CD14-positive monocyte (primary cell): ENCODE measurements at regions not wholly inside any gene's neighbourhood (a gene's known extent, or its start where the extent isn't known, plus 50 kb on each side); places are given as distances from the start of the nearest gene placed in this dataset.
"Not testable (repeated sequence)": the region's sequence is repeated elsewhere in the genome, so short reads cannot be mapped to it uniquely, and the experiment has no call there.

Source experiments
- DNase-seq, 3 donors: peaks; one replicate each; pipeline ENCODE4 v3.0.0-alpha.2; 2011 to 2022
- H2AFZ ChIP-seq: 2 replicates; pipeline ENCODE4 v1.6.0; 2012; ENCODE audit warnings: mild to moderate bottlenecking, low read depth, low read length, inconsistent platforms; ENCODE audit not compliant: insufficient read depth, poor library complexity, severe bottlenecking
- H3K27ac ChIP-seq, 2 donors: 1 replicate in 1 of 2; 2 replicates in 1 of 2; pipeline ENCODE4 v1.5.1; 2012 to 2013; ENCODE audit warnings: low read length in 2 of 2, control low read depth in 1 of 2, inconsistent platforms in 1 of 2, low read depth in 1 of 2, mild to moderate bottlenecking in 1 of 2
- H3K27me3 ChIP-seq, 2 donors: one replicate each; pipeline versions ENCODE4 v1.6.0 to v1.6.1; 2011 to 2013; ENCODE audit warnings: low read length in 2 of 2; ENCODE audit not compliant: control insufficient read depth in 2 of 2, insufficient read depth in 2 of 2
- H3K36me3 ChIP-seq, 2 donors: replicated peaks in 1 of 2; 1 replicate in 1 of 2; 2 replicates in 1 of 2; pipeline versions ENCODE4 v1.5.1 to v1.6.1; 2012 to 2013; ENCODE audit warnings: low read length in 2 of 2, control low read depth in 1 of 2, inconsistent platforms in 1 of 2, mild to moderate bottlenecking in 1 of 2; ENCODE audit not compliant: insufficient read depth in 2 of 2, control insufficient read depth in 1 of 2
- H3K4me1 ChIP-seq, 2 donors: 1 replicate in 1 of 2; 2 replicates in 1 of 2; pipeline versions ENCODE4 v1.5.1 to v1.6.1; 2012 to 2013; ENCODE audit warnings: low read length in 2 of 2, control low read depth in 1 of 2, inconsistent platforms in 1 of 2, mild to moderate bottlenecking in 1 of 2, moderate library complexity in 1 of 2; ENCODE audit not compliant: insufficient read depth in 2 of 2, control insufficient read depth in 1 of 2
- H3K4me2 ChIP-seq: replicated peaks from 2 replicates; pipeline ENCODE3; 2012; ENCODE audit warnings: low read length, moderate library complexity, mild to moderate bottlenecking; ENCODE audit not compliant: poor library complexity, severe bottlenecking; ENCODE audit errors: extremely low read depth
- H3K4me3 ChIP-seq, 3 experiments: fragments of 200-600 bp in 1 of 3; sonication (generic) in 1 of 3; replicated peaks in 1 of 3; 1 replicate in 2 of 3; 2 replicates in 1 of 3; pipeline ENCODE4 v1.5.1; 2011 to 2013; ENCODE audit warnings: low read length in 3 of 3, mild to moderate bottlenecking in 3 of 3, control low read depth in 2 of 3, low read depth in 2 of 3, inconsistent platforms in 1 of 3, moderate library complexity in 1 of 3
- H3K79me2 ChIP-seq: 2 replicates; pipeline ENCODE4 v1.6.0; 2012; ENCODE audit warnings: mild to moderate bottlenecking, control low read depth, inconsistent platforms, low read length, moderate library complexity; ENCODE audit not compliant: insufficient read depth
- H3K9ac ChIP-seq: 2 replicates; pipeline ENCODE4 v1.6.0; 2017; ENCODE audit warnings: low read length, mild to moderate bottlenecking; ENCODE audit not compliant: insufficient read depth, poor library complexity, severe bottlenecking
- H3K9me3 ChIP-seq, 2 donors: replicated peaks in 1 of 2; 1 replicate in 1 of 2; 2 replicates in 1 of 2; pipeline versions ENCODE4 v1.5.1 to v1.6.1; 2012 to 2013; ENCODE audit warnings: low read length in 2 of 2, control low read depth in 1 of 2; ENCODE audit not compliant: control insufficient read depth in 1 of 2, insufficient read depth in 1 of 2
- H4K20me1 ChIP-seq: 2 replicates; pipeline ENCODE4 v1.6.0; 2012; ENCODE audit warnings: mild to moderate bottlenecking, low read length, control low read depth, moderate library complexity; ENCODE audit not compliant: insufficient read depth
- H3K27ac Mint-ChIP-seq, 7 donors: one replicate each; pipeline ENCODE4 v1.8.0; 2020; ENCODE audit warnings: mild to moderate bottlenecking in 7 of 7, mixed read lengths in 7 of 7, moderate library complexity in 6 of 7, inconsistent platforms in 2 of 7
- H3K27me3 Mint-ChIP-seq, 3 donors: one replicate each; pipeline ENCODE4 v1.8.0; 2021 to 2022; ENCODE audit warnings: low read depth in 3 of 3, mild to moderate bottlenecking in 3 of 3, mixed read lengths in 3 of 3, moderate library complexity in 3 of 3, inconsistent platforms in 1 of 3
- H3K36me3 Mint-ChIP-seq, 2 donors: one replicate each; pipeline ENCODE4 v1.8.0; 2020; ENCODE audit warnings: mixed read lengths in 2 of 2, inconsistent platforms in 1 of 2, mild to moderate bottlenecking in 1 of 2
- H3K4me1 Mint-ChIP-seq: one replicate; pipeline ENCODE4 v1.8.0; 2020; ENCODE audit warnings: mild to moderate bottlenecking, mixed read lengths
- H3K4me3 Mint-ChIP-seq, 2 donors: one replicate each; pipeline ENCODE4 v1.8.0; 2020; ENCODE audit warnings: mild to moderate bottlenecking in 2 of 2, mixed read lengths in 2 of 2, moderate library complexity in 1 of 2
- H3K9me3 Mint-ChIP-seq, 7 donors: one replicate each; pipeline ENCODE4 v1.8.0; 2020 to 2022; ENCODE audit warnings: mixed read lengths in 7 of 7, mild to moderate bottlenecking in 6 of 7, moderate library complexity in 6 of 7, inconsistent platforms in 2 of 7
- WGBS: methylation state at CpG from one replicate; pipeline ENCODE4 v1.1.5; 2013; ENCODE audit warnings: missing lambda C conversion rate; ENCODE audit not compliant: insufficient coverage; 5-methylcytosine and 5-hydroxymethylcytosine counted together
- intact Hi-C, 2 donors: fragments of 100-400 bp; cut with micrococcal nuclease; formaldehyde crosslinking; loops; one replicate each; pipeline versions ENCODE4 v1.15.0 to v1.15.1; 2023
- TF ChIP-seq, protein P1 (sequence below): fragments of 200-600 bp; IDR thresholded peaks from one replicate; pipeline ENCODE4 v1.8.0; 2022; ENCODE audit warnings: antibody characterized with exemption, mild to moderate bottlenecking

DNA sequence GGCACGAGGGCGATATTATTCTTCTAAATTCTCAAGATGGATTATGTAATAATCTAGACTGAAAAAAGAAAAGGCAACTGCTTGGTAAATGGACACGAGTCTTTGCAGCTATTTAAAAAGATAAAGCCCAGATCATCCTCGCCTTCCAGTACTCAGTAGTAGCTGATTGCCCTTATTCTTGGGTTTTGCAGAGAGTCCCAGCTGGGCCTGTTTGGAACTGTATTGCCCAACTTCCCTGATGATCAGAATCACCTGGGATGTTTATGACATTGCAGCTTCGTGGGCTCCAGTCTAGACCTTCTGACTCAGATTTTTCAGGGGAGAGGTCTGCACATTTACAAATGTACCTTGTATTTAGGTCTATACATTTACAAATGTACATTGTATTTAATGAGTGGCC, 213.5 kb downstream of the RAB11FIP4 start:
- intact Hi-C loops = no loop called here
- no peaks in the 10 kb centered on the region for H3K4me1 Mint-ChIP-seq

DNA sequence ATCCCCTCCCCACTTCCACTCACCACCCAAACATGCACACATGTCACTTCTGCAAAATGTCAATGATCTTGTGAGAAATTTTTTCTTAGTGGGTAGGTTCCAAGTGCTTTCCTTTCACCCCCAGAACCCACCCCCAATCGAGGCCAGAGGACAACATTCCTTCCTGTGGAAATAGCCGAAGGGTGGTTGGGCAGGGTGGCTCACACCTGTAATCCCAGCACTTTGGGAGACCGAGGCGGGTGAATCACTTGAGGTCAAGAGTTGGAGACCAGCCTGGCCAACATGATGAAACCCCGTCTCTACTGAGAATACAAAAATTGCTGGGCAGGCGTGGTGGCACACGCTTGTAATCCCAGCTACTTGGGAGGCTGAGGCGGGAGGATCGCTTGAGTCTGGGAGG, 208.7 kb downstream of the RAB11FIP4 start:
- H3K4me3 Mint-ChIP-seq, H3K36me3 ChIP-seq, H3K79me2 ChIP-seq, H3K4me2 ChIP-seq, H3K4me3 ChIP-seq, H3K36me3 Mint-ChIP-seq, intact Hi-C loops, H3K9ac ChIP-seq, H3K27me3 ChIP-seq, H2AFZ ChIP-seq, DNase-seq, H3K27ac Mint-ChIP-seq, H3K9me3 Mint-ChIP-seq, H4K20me1 ChIP-seq, H3K27ac ChIP-seq, H3K9me3 ChIP-seq, H3K27me3 Mint-ChIP-seq: not testable (repeated sequence)
- H3K4me1 Mint-ChIP-seq = peaks cover 27% of the 10 kb centered on the region
- WGBS = 94% methylated on average over 7 of the region's 9 CpGs
- H3K4me1 ChIP-seq = peaks cover 20 to 24% of the 10 kb centered on the region in 2 donors

More for the DNA sequence above, 213.5 kb downstream of the RAB11FIP4 start:
- DNase-seq = no peak
- H3K27ac ChIP-seq = no peak overlapping the region
- Mint-ChIP-seq H3K27me3 (peaks cover 0 to 2% (median 0%) of the 10 kb centered on the region in 3 donors), H3K27ac (no peak overlapping the region), H3K36me3 (no peaks in the 10 kb centered on the region), H3K9me3 (peaks cover 0 to 4% (median 0%) of the 10 kb centered on the region in 7 donors), H3K4me3 (no peak overlapping the region)
- H2AFZ ChIP-seq = no peak overlapping the region
- no peak overlapping the region for H3K4me3 ChIP-seq
- no CpG with 5 or more reads among the region's 5 CpGs for WGBS
- no peak overlapping the region for H3K9ac ChIP-seq
- no peaks in the 10 kb centered on the region for H4K20me1 ChIP-seq
- no peaks in the 10 kb centered on the region for H3K27me3 ChIP-seq
- no peaks in the 10 kb centered on the region for H3K79me2 ChIP-seq
- TF ChIP-seq, protein P1, sequence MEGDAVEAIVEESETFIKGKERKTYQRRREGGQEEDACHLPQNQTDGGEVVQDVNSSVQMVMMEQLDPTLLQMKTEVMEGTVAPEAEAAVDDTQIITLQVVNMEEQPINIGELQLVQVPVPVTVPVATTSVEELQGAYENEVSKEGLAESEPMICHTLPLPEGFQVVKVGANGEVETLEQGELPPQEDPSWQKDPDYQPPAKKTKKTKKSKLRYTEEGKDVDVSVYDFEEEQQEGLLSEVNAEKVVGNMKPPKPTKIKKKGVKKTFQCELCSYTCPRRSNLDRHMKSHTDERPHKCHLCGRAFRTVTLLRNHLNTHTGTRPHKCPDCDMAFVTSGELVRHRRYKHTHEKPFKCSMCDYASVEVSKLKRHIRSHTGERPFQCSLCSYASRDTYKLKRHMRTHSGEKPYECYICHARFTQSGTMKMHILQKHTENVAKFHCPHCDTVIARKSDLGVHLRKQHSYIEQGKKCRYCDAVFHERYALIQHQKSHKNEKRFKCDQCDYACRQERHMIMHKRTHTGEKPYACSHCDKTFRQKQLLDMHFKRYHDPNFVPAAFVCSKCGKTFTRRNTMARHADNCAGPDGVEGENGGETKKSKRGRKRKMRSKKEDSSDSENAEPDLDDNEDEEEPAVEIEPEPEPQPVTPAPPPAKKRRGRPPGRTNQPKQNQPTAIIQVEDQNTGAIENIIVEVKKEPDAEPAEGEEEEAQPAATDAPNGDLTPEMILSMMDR = no peak
- no peaks in the 10 kb centered on the region for H3K9me3 ChIP-seq
- H3K4me1 ChIP-seq = no peaks in the 10 kb centered on the region
- H3K4me2 ChIP-seq = no peak overlapping the region
- no peaks in the 10 kb centered on the region for H3K36me3 ChIP-seq
